Inferior parietal cortex (tissue), 1 donor: ENCODE measurements at regions not wholly inside any gene's neighbourhood (a gene's known extent, or its start where the extent isn't known, plus 50 kb on each side); places are given as distances from the start of the nearest gene placed in this dataset.
"Not testable (repeated sequence)": the region's sequence is repeated elsewhere in the genome, so short reads cannot be mapped to it uniquely, and the experiment has no call there.

ENCODE experiments used
- DNase-seq: peaks from one replicate; pipeline ENCODE4 v3.0.0-alpha.2; 2016; ENCODE audit errors: extremely low spot score

GRCh38 chr4:32826169-32826568, 2106.0 kb downstream of the PCDH7 start:
- no peak for DNase-seq

- DNase-seq: no peak
These were observed 2110.0 kb downstream of the PCDH7 start for GRCh38 chr4:32830160-32830559.

GRCh38 chr4:32831104-32831503, 2110.9 kb downstream of the PCDH7 start:
- no peak for DNase-seq

GRCh38 chr4:32840461-32841189, 2120.5 kb downstream of the PCDH7 start:
- DNase-seq: no peak

GRCh38 chr4:32841217-32841616, 2121.0 kb downstream of the PCDH7 start:
- DNase-seq: no peak

- no peak for DNase-seq
These were observed 2127.3 kb downstream of the PCDH7 start for GRCh38 chr4:32847461-32847860.

- DNase-seq: no peak
These were observed 2135.5 kb downstream of the PCDH7 start for GRCh38 chr4:32855622-32856021.

GRCh38 chr4:32858361-32858760, 2138.2 kb downstream of the PCDH7 start:
- DNase-seq: no peak

- DNase-seq: no peak
These were observed 2138.8 kb downstream of the PCDH7 start for GRCh38 chr4:32858971-32859370.

- DNase-seq: no peak
These were observed 2144.7 kb downstream of the PCDH7 start for GRCh38 chr4:32864713-32865351.

- no peak for DNase-seq
These were observed 2156.4 kb downstream of the PCDH7 start for GRCh38 chr4:32876546-32876945.

GRCh38 chr4:32879913-32880312, 2159.7 kb downstream of the PCDH7 start:
- DNase-seq: no peak

GRCh38 chr4:32884198-32884597, 2164.0 kb downstream of the PCDH7 start:
- DNase-seq: no peak

- no peak for DNase-seq
These were observed 2170.2 kb downstream of the PCDH7 start for GRCh38 chr4:32890398-32890797.

- DNase-seq: no peak
These were observed 2188.9 kb downstream of the PCDH7 start for GRCh38 chr4:32909053-32909452.

- DNase-seq: no peak
These were observed 2189.6 kb downstream of the PCDH7 start for GRCh38 chr4:32909736-32910135.

- no peak for DNase-seq
These were observed 2197.4 kb downstream of the PCDH7 start for GRCh38 chr4:32917586-32917985.

- no peak for DNase-seq
These were observed 2209.9 kb downstream of the PCDH7 start for GRCh38 chr4:32929796-32930699.

- DNase-seq: no peak
These were observed 2210.5 kb downstream of the PCDH7 start for GRCh38 chr4:32930700-32931099.

- DNase-seq: no peak
These were observed 2211.3 kb downstream of the PCDH7 start for GRCh38 chr4:32931475-32931874.

GRCh38 chr4:32932156-32932555, 2212.0 kb downstream of the PCDH7 start:
- no peak for DNase-seq

- DNase-seq: not testable (repeated sequence)
These were observed 2219.1 kb downstream of the PCDH7 start for GRCh38 chr4:32939222-32939621.
